ENCODE measurements at regions not wholly inside any gene's neighbourhood (a gene's known extent, or its start where the extent isn't known, plus 50 kb on each side); places are given as distances from the start of the nearest gene placed in this dataset.

- no peak for DNase-seq (ENCODE audit: low read depth, low spot score)
These were observed 131.0 kb downstream of the PDGFRA start for GRCh38 chr4:54359919-54360650.

GRCh38 chr4:54363037-54363436, 133.9 kb downstream of the PDGFRA start:
- no peak for DNase-seq (ENCODE audit: low read depth, low spot score)

- no peak for DNase-seq (ENCODE audit: low read depth, low spot score)
These were observed 136.6 kb downstream of the PDGFRA start for GRCh38 chr4:54365691-54366090.

- DNase-seq (ENCODE audit: low read depth, low spot score): no peak
These were observed 138.0 kb downstream of the PDGFRA start for GRCh38 chr4:54367059-54367458.

GRCh38 chr4:54368281-54369265, 139.5 kb downstream of the PDGFRA start:
- DNase-seq (ENCODE audit: low read depth, low spot score): no peak

GRCh38 chr4:54371173-54371572, 142.1 kb downstream of the PDGFRA start:
- no peak for DNase-seq (ENCODE audit: low read depth, low spot score)

- no peak for DNase-seq (ENCODE audit: low read depth, low spot score)
These were observed 143.9 kb downstream of the PDGFRA start for GRCh38 chr4:54372951-54373350.

GRCh38 chr4:54373718-54374210, 144.7 kb downstream of the PDGFRA start:
- no peak for DNase-seq (ENCODE audit: low read depth, low spot score)

GRCh38 chr4:54378461-54378860, 149.4 kb downstream of the PDGFRA start:
- peak; percentile 33 for DNase-seq (ENCODE audit: low read depth, low spot score)

- DNase-seq (ENCODE audit: low read depth, low spot score): no peak
These were observed 155.1 kb downstream of the PDGFRA start for GRCh38 chr4:54384152-54384551.

- peak; percentile 52 for DNase-seq (ENCODE audit: low read depth, low spot score)
These were observed 155.5 kb downstream of the PDGFRA start for GRCh38 chr4:54384563-54384962.

GRCh38 chr4:54386042-54386669, 157.1 kb downstream of the PDGFRA start:
- no peak for DNase-seq (ENCODE audit: low read depth, low spot score)

GRCh38 chr4:54386693-54387092, 157.6 kb downstream of the PDGFRA start:
- no peak for DNase-seq (ENCODE audit: low read depth, low spot score)

GRCh38 chr4:54390670-54391069, 161.6 kb downstream of the PDGFRA start:
- DNase-seq (ENCODE audit: low read depth, low spot score): no peak

GRCh38 chr4:54391104-54391503, 162.0 kb downstream of the PDGFRA start:
- no peak for DNase-seq (ENCODE audit: low read depth, low spot score)

GRCh38 chr4:54392479-54392878, 163.4 kb downstream of the PDGFRA start:
- no peak for DNase-seq (ENCODE audit: low read depth, low spot score)

GRCh38 chr4:54393243-54393642, 164.2 kb downstream of the PDGFRA start:
- DNase-seq (ENCODE audit: low read depth, low spot score): no peak

- DNase-seq (ENCODE audit: low read depth, low spot score): no peak
These were observed 166.0 kb downstream of the PDGFRA start for GRCh38 chr4:54395013-54395527.

GRCh38 chr4:54400188-54400587, 171.1 kb downstream of the PDGFRA start:
- DNase-seq (ENCODE audit: low read depth, low spot score): peak; percentile 34

GRCh38 chr4:54400802-54401201, 171.7 kb downstream of the PDGFRA start:
- DNase-seq (ENCODE audit: low read depth, low spot score): peak; percentile 87

- peak; percentile 48 for DNase-seq (ENCODE audit: low read depth, low spot score)
These were observed 173.9 kb downstream of the PDGFRA start for GRCh38 chr4:54402880-54403480.
